Effector memory CD4-positive, alpha-beta T cell (primary cell): ENCODE measurements at regions not wholly inside any gene's neighbourhood (a gene's known extent, or its start where the extent isn't known, plus 50 kb on each side); places are given as distances from the start of the nearest gene placed in this dataset.

Experiments
- DNase-seq, 3 donors: peaks; one replicate each; pipeline ENCODE4 v3.0.0-alpha.2; 2020
- H3K27ac ChIP-seq: 2 replicates; pipeline ENCODE4 v1.7.0; 2013; ENCODE audit warnings: mild to moderate bottlenecking, low read length, moderate library complexity; ENCODE audit not compliant: insufficient read depth, poor library complexity, severe bottlenecking
- H3K27me3 ChIP-seq: replicated peaks from 2 replicates; pipeline ENCODE4 v1.7.0; 2013; ENCODE audit warnings: mild to moderate bottlenecking, low read length; ENCODE audit not compliant: insufficient read depth, control insufficient read depth, poor library complexity, severe bottlenecking
- H3K36me3 ChIP-seq: 2 replicates; pipeline ENCODE4 v1.7.0; 2013; ENCODE audit warnings: mild to moderate bottlenecking, low read length, moderate library complexity; ENCODE audit not compliant: control insufficient read depth, insufficient read depth
- H3K4me1 ChIP-seq: 2 replicates; pipeline ENCODE4 v1.7.0; 2013; ENCODE audit warnings: low read length, mild to moderate bottlenecking; ENCODE audit not compliant: control insufficient read depth, insufficient read depth, poor library complexity, severe bottlenecking
- H3K4me3 ChIP-seq: 2 replicates; pipeline ENCODE4 v1.7.0; 2013; ENCODE audit warnings: low read length, low read depth, mild to moderate bottlenecking; ENCODE audit not compliant: insufficient read depth, poor library complexity, severe bottlenecking
- H3K9me3 ChIP-seq: 2 replicates; pipeline ENCODE4 v1.7.0; 2013; ENCODE audit warnings: mild to moderate bottlenecking, low read length, moderate library complexity; ENCODE audit not compliant: control insufficient read depth

DNA sequence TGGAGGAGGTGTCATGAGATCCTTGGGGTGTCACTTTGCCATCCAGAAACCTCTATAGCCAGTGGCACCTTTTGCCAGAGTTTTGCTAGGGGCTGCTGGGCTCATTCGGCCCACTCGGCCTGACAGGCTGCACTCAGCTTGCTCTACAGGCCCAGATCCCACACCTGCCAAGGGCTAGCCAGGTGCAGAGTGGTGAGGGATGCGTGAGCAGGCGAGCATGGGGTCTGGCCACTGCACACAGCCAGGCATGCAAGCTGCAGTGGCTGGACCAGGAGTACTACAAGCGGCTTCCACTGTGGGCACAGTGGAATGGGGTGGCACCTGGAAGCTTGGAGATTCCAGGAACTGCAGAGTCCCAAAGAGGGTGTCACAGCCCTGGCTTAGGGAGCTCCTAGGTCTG lies 372.7 kb downstream of the CHSY3 start:
- DNase-seq, result no peak
- Histone ChIP-seq H3K36me3 (no peaks in the 10 kb centered on the region), H3K27ac (no peak overlapping the region), H3K4me1 (no peaks in the 10 kb centered on the region), H3K27me3 (no peaks in the 10 kb centered on the region), H3K9me3 (no peaks in the 10 kb centered on the region), H3K4me3 (no peak overlapping the region)

DNA sequence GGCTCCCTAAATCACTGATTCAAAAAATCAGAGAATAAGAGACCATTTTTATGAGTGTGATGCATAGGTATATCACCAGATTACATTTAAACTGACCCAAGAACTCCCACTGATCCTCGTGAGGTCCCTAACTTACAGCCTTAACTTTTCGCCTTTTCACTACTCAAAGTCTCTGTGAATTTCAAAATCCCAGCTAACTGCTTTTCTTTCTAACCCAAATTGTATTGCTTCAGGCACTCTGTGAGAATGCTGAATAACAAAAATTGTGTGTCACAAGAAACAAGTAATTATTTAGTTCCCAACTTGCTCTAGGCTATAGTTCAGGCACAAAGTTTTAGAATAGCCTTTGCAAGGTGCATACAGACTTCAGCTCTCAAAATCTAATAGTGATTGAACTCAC lies 368.6 kb downstream of the CHSY3 start:
- H3K27ac ChIP-seq, result no peak overlapping the region
- no peaks in the 10 kb centered on the region for H3K4me1 ChIP-seq
- H3K4me3 ChIP-seq, result no peak overlapping the region
- no peak for DNase-seq
- no peaks in the 10 kb centered on the region for H3K27me3 ChIP-seq
- H3K9me3 ChIP-seq, result no peaks in the 10 kb centered on the region
- no peaks in the 10 kb centered on the region for H3K36me3 ChIP-seq

DNA sequence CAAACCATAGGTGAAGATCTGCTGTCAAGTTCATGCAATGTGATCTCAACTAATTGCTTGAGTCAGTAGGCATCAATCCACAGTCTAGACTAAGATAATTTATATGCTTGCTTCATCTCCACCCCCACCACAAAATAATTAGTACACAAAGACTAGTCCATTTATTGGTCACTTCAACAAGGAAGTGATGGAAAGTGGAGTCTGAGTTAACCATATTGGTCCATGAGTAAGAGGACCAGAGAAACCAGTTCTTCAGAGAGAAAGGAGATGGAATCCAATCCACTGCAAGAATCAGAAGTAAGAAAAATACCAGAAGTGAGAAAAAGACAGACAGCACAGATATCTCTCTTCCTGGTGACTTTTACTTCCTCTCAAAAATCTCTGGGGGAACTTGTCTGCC lies 366.5 kb downstream of the CHSY3 start:
- Histone ChIP-seq H3K27ac (no peak overlapping the region), H3K4me3 (no peak overlapping the region), H3K27me3 (no peaks in the 10 kb centered on the region), H3K4me1 (no peaks in the 10 kb centered on the region), H3K9me3 (no peaks in the 10 kb centered on the region), H3K36me3 (no peaks in the 10 kb centered on the region)
- no peak for DNase-seq

DNA sequence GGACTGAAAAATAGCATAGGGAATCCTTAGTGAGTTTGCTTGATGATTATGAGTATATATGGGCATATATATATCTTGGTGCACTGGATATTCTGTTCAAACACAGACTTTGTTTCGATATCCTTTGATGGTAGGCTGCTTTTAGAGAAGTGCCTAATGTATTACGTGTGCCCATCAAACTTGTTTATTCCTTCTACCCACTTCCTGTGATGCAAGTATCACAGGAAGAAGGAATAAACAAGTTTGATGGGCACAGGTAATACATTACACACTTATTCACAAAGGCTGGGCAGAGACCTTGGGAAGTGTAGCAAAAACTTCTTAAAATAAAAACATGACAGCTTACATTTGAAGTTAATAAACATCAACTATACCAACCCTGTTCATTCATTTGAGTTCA lies 364.2 kb downstream of the CHSY3 start:
- no peaks in the 10 kb centered on the region for H3K9me3 ChIP-seq
- no peaks in the 10 kb centered on the region for H3K27me3 ChIP-seq
- H3K4me3 ChIP-seq, result no peak overlapping the region
- no peaks in the 10 kb centered on the region for H3K4me1 ChIP-seq
- no peak for DNase-seq
- no peaks in the 10 kb centered on the region for H3K36me3 ChIP-seq
- no peak overlapping the region for H3K27ac ChIP-seq

DNA sequence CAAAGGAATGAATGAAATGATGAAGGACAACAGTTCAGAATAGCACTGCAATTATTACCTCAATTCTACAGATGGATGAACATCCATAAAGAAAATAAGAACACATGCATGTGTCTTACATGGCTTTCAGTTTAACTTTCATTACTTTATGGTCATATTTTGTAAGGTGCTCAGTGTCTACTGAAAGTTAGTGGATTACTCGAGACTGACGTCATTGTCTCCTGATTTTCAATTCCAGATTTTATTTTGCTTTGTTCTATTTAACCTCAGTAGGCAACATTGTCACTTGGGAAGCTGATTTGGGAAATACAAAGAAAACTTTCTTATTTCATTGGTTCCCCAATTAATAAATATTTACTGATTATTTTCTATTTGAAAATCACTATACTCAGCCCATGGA lies 363.7 kb downstream of the CHSY3 start:
- Histone ChIP-seq H3K27me3 (no peaks in the 10 kb centered on the region), H3K4me3 (no peak overlapping the region), H3K36me3 (no peaks in the 10 kb centered on the region), H3K9me3 (no peaks in the 10 kb centered on the region), H3K4me1 (no peaks in the 10 kb centered on the region), H3K27ac (no peak overlapping the region)
- DNase-seq, result no peak

DNA sequence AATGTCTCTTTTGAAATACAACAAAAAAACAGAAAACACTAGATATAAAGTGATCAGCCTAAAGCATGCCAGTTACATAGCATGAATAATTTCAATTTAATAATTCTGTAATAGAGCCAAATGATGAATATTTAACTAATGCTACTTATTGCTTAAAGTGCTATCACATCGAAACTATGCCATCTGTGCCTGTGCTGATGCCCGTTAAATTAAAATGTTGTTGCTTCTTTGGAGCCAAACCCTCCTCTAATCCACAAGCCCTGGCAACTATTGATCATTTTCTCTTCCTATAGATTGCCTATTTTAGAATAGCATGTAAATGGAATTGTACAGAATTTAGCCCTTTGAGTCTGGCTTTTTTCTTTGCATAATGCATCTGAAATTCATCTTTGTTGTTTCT lies 356.2 kb downstream of the CHSY3 start:
- Histone ChIP-seq H3K9me3 (no peaks in the 10 kb centered on the region), H3K27ac (no peak overlapping the region), H3K36me3 (no peaks in the 10 kb centered on the region), H3K27me3 (no peaks in the 10 kb centered on the region), H3K4me3 (no peak overlapping the region), H3K4me1 (no peaks in the 10 kb centered on the region)
- no peak for DNase-seq

DNA sequence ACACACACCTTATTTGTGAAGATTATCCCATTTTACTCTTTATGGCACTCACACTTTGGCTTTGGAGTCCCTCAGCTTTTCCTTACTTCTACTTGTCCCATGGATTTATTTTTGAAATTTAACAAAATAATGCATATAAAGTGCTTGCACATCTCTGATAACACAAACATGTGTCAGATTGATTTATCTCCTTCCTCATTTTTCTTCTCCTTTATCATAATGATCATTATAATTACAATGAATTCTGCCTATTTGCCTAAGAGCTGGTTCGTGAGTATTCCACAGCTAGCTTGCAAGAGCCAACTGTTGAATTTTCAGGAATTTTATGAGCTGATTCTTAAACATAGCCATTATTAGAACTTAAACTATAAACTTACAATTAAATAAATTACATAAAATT lies 347.7 kb downstream of the CHSY3 start:
- Histone ChIP-seq H3K36me3 (no peaks in the 10 kb centered on the region), H3K4me1 (no peaks in the 10 kb centered on the region), H3K27me3 (no peaks in the 10 kb centered on the region), H3K4me3 (no peak overlapping the region), H3K27ac (no peak overlapping the region), H3K9me3 (no peaks in the 10 kb centered on the region)
- DNase-seq, result no peak

DNA sequence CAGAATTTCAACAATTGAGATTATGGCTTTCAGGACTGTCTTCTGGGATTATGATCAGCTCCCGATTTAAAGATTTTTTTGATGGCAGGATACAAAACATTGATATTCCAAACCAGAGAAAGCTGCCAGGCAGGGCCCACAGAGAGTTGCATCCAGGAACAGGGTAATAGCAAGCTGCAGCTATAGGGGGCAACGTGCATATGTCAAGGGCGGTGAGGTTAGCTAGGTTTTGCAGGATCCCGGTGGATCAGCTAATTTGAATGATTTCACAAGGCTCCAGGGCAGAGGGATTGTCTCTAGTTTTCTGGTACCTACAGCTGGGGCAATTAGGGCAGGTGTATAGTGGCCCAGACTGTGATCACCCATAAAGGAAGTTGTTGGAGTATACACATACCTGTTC lies 339.4 kb downstream of the CHSY3 start:
- no peaks in the 10 kb centered on the region for H3K9me3 ChIP-seq
- H3K4me3 ChIP-seq, result no peak overlapping the region
- no peaks in the 10 kb centered on the region for H3K4me1 ChIP-seq
- no peak for DNase-seq
- H3K27ac ChIP-seq, result no peak overlapping the region
- H3K27me3 ChIP-seq, result no peaks in the 10 kb centered on the region
- H3K36me3 ChIP-seq, result no peaks in the 10 kb centered on the region

DNA sequence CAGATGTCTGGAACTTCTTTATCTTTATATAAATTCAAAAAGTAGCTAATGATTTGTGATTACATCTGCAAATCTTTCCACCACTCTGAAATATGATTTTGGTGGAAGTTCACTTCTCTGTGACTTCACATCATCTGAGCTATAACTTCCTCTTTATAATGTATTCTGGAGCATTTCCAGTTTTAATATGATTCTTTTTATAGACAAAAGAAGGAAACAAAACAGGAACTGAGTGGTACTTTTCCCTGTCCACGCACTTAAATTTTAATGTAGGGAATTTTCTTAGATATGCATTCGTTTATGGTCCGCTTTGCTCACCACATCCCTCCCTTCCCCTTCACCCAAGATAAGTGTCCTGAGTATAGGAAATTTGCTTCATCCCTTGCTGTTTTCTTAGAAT lies 333.5 kb downstream of the CHSY3 start:
- Histone ChIP-seq H3K4me1 (no peaks in the 10 kb centered on the region), H3K9me3 (no peaks in the 10 kb centered on the region), H3K36me3 (no peaks in the 10 kb centered on the region), H3K4me3 (no peak overlapping the region), H3K27me3 (no peaks in the 10 kb centered on the region), H3K27ac (no peak overlapping the region)
- DNase-seq, result no peak
